Aorta (tissue), 5 donors: ENCODE measurements at regions not wholly inside any gene's neighbourhood (a gene's known extent, or its start where the extent isn't known, plus 50 kb on each side); places are given as distances from the start of the nearest gene placed in this dataset.
"Not testable (repeated sequence)": the region's sequence is repeated elsewhere in the genome, so short reads cannot be mapped to it uniquely, and the experiment has no call there.

Source experiments
- ATAC-seq: fragments of 200-7000 bp; cut with Tn5 transposase; one replicate; pipeline ENCODE4 v1.9.1; 2022; ENCODE audit warnings: moderate library complexity; ENCODE audit not compliant: low FRiP score
- DNase-seq, 2 donors: peaks; one replicate each; pipeline ENCODE4 v3.0.0-alpha.2; 2020
- H3K27ac ChIP-seq, 2 donors: one replicate each; pipeline ENCODE4 v1.5.1; 2013; ENCODE audit warnings: low read length in 2 of 2, mild to moderate bottlenecking in 2 of 2, moderate library complexity in 2 of 2, control low read depth in 1 of 2, inconsistent platforms in 1 of 2, low read depth in 1 of 2
- H3K27me3 ChIP-seq, 2 donors: one replicate each; pipeline ENCODE4 v1.6.1; 2013; ENCODE audit warnings: control low read depth in 1 of 2, low read length in 1 of 2, mild to moderate bottlenecking in 1 of 2, moderate library complexity in 1 of 2; ENCODE audit not compliant: insufficient read depth in 2 of 2, control insufficient read depth in 1 of 2
- H3K36me3 ChIP-seq, 2 donors: one replicate each; pipeline ENCODE4 v1.6.1; 2013; ENCODE audit warnings: control low read depth in 1 of 2, low read length in 1 of 2, mild to moderate bottlenecking in 1 of 2; ENCODE audit not compliant: insufficient read depth in 2 of 2, control insufficient read depth in 1 of 2
- H3K4me1 ChIP-seq, 2 donors: one replicate each; pipeline ENCODE4 v1.6.1; 2013; ENCODE audit warnings: low read length in 2 of 2, control low read depth in 1 of 2, mild to moderate bottlenecking in 1 of 2, moderate library complexity in 1 of 2; ENCODE audit not compliant: insufficient read depth in 2 of 2, control insufficient read depth in 1 of 2
- H3K4me3 ChIP-seq, 2 donors: one replicate each; pipeline ENCODE4 v1.5.1; 2013; ENCODE audit warnings: low read length in 2 of 2, control low read depth in 1 of 2, mild to moderate bottlenecking in 1 of 2
- H3K9me3 ChIP-seq: one replicate; pipeline ENCODE4 v1.6.1; 2013; ENCODE audit warnings: mild to moderate bottlenecking, low read length; ENCODE audit not compliant: control insufficient read depth
- WGBS, 2 donors: extraction: QIAGEN DNeasy Blood & Tissue Kit; methylation state at CpG; one replicate each; pipeline ENCODE4 v1.1.7; 2013; 5-methylcytosine and 5-hydroxymethylcytosine counted together
- intact Hi-C, 2 donors: fragments of 100-400 bp; cut with DNase I; formaldehyde crosslinking; loops; one replicate each; pipeline versions ENCODE4 v1.14.2 to v1.15.0; 2022
- donor health status: healthy with polysubstance abuse.
- donor health status: Bipolar disorder and iron deficiency.
- donor health status: DM: no; HTN: no; CAD: no.
- donor health status: DM: no; HTN: no; CAD: no.
- donor health status: DM: yes; HTN: yes; CAD: no.

DNA sequence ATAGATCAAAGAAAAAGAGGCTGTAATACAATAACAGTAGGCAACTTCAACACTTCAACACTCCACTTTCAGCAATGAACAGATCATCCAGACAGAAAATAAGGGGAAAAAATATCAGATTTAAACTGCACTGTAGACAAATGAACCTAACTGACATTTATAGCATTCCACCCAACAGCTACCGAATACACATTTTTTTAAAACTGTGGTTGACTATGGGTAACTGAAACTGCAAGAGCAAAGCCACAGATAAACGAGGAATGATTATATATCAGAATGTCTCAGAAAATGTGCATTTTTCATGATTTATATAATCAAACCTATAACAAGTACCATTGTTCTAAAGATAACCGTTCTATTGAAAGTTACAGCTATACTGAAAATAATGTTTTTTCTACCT is 514.9 kb upstream of the DPPA4 start:
- WGBS, 2 donors, result 72 to 73% methylated on average over 3 of the region's 3 CpGs
- DNase-seq (no peak), ATAC-seq (no peak)
- peaks cover 6% of the 10 kb centered on the region for H3K9me3 ChIP-seq
- H3K27me3 ChIP-seq, result no peaks in the 10 kb centered on the region
- intact Hi-C loops, result no loop called here
- no peak overlapping the region for H3K4me3 ChIP-seq
- H3K4me1 ChIP-seq, result no peaks in the 10 kb centered on the region
- H3K36me3 ChIP-seq, result no peaks in the 10 kb centered on the region
- H3K27ac ChIP-seq, result no peak overlapping the region

- Histone ChIP-seq H3K4me1 (no peaks in the 10 kb centered on the region), H3K36me3 (no peaks in the 10 kb centered on the region), H3K9me3 (peaks cover 6% of the 10 kb centered on the region), H3K27me3 (no peaks in the 10 kb centered on the region), H3K4me3 (no peak overlapping the region), H3K27ac (no peak overlapping the region)
- DNase-seq (no peak), ATAC-seq (no peak)
- 32 to 33% methylated on average over 2 of the region's 2 CpGs for WGBS, 2 donors
- intact Hi-C loops, result no loop called here
Measured at GRCh38 chr3:109853077-109853731, 515.9 kb upstream of the DPPA4 start.

- WGBS, 2 donors, result 96 to 97% methylated on average over 1 of the region's 1 CpG
- intact Hi-C loops, result no loop called here
- DNase-seq (no peak), ATAC-seq (no peak)
- Histone ChIP-seq H3K9me3 (no peaks in the 10 kb centered on the region), H3K4me3 (no peak overlapping the region), H3K4me1 (no peaks in the 10 kb centered on the region), H3K27ac (no peak overlapping the region), H3K36me3 (no peaks in the 10 kb centered on the region), H3K27me3 (no peaks in the 10 kb centered on the region)
Measured at GRCh38 chr3:109863701-109864100, 526.4 kb upstream of the DPPA4 start.

GRCh38 chr3:109864452-109864851 is 527.1 kb upstream of the DPPA4 start:
- Histone ChIP-seq H3K4me1 (no peaks in the 10 kb centered on the region), H3K27ac (no peak overlapping the region), H3K4me3 (no peak overlapping the region), H3K36me3 (no peaks in the 10 kb centered on the region), H3K27me3 (no peaks in the 10 kb centered on the region), H3K9me3 (no peaks in the 10 kb centered on the region)
- no peak for DNase-seq
- ATAC-seq, result no peak
- intact Hi-C loops, result no loop called here

GRCh38 chr3:109869586-109869985 is 532.2 kb upstream of the DPPA4 start:
- intact Hi-C loops, result no loop called here
- Histone ChIP-seq H3K27ac (no peak overlapping the region), H3K4me1 (no peaks in the 10 kb centered on the region), H3K36me3 (no peaks in the 10 kb centered on the region), H3K4me3 (no peak overlapping the region), H3K9me3 (no peaks in the 10 kb centered on the region), H3K27me3 (no peaks in the 10 kb centered on the region)
- ATAC-seq (no peak), DNase-seq (no peak)

- H3K4me1 ChIP-seq, result no peaks in the 10 kb centered on the region
- no peaks in the 10 kb centered on the region for H3K9me3 ChIP-seq
- H3K27me3 ChIP-seq, result no peaks in the 10 kb centered on the region
- DNase-seq (no peak), ATAC-seq (no peak)
- intact Hi-C loops, result no loop called here
- H3K4me3 ChIP-seq, result no peak overlapping the region
- WGBS, 2 donors, result 44 to 53% methylated on average over 1 of the region's 1 CpG
- H3K36me3 ChIP-seq, result no peaks in the 10 kb centered on the region
- H3K27ac ChIP-seq, result no peak overlapping the region
Measured at GRCh38 chr3:109874896-109875708, 537.8 kb upstream of the DPPA4 start.

GRCh38 chr3:109877616-109878015 is 540.3 kb upstream of the DPPA4 start:
- H3K36me3 ChIP-seq, H3K27ac ChIP-seq, H3K4me1 ChIP-seq, DNase-seq, intact Hi-C loops, H3K27me3 ChIP-seq, H3K4me3 ChIP-seq, H3K9me3 ChIP-seq, ATAC-seq: not testable (repeated sequence)
- WGBS, 2 donors, result 88 to 91% methylated on average over 2 of the region's 2 CpGs

GRCh38 chr3:109882144-109882543 is 544.8 kb upstream of the DPPA4 start:
- no peaks in the 10 kb centered on the region for H3K9me3 ChIP-seq
- intact Hi-C loops, result no loop called here

GRCh38 chr3:109887293-109887692 is 549.9 kb upstream of the DPPA4 start:
- Histone ChIP-seq H3K27me3 (no peaks in the 10 kb centered on the region), H3K9me3 (no peaks in the 10 kb centered on the region), H3K27ac (no peak overlapping the region), H3K4me1 (no peaks in the 10 kb centered on the region), H3K36me3 (no peaks in the 10 kb centered on the region), H3K4me3 (no peak overlapping the region)
- DNase-seq, result no peak
- ATAC-seq, result no peak
- 97 to 98% methylated on average over 2 of the region's 2 CpGs for WGBS, 2 donors
- intact Hi-C loops, result no loop called here

More at GRCh38 chr3:109882144-109882543, 544.8 kb upstream of the DPPA4 start:
- DNase-seq (no peak), ATAC-seq (no peak)
- H3K36me3 ChIP-seq, result no peaks in the 10 kb centered on the region
- H3K4me3 ChIP-seq, result no peak overlapping the region
- no peaks in the 10 kb centered on the region for H3K4me1 ChIP-seq
- H3K27me3 ChIP-seq, result no peaks in the 10 kb centered on the region
- no peak overlapping the region for H3K27ac ChIP-seq
